GM21390 (cell line): ENCODE measurements at regions not wholly inside any gene's neighbourhood (a gene's known extent, or its start where the extent isn't known, plus 50 kb on each side); places are given as distances from the start of the nearest gene placed in this dataset.

Source experiments
- ATAC-seq: cut with Tn5 transposase; IDR thresholded peaks from one replicate; pipeline ENCODE4 v1.9.1; 2021; ENCODE audit not compliant: unreplicated experiment

DNA sequence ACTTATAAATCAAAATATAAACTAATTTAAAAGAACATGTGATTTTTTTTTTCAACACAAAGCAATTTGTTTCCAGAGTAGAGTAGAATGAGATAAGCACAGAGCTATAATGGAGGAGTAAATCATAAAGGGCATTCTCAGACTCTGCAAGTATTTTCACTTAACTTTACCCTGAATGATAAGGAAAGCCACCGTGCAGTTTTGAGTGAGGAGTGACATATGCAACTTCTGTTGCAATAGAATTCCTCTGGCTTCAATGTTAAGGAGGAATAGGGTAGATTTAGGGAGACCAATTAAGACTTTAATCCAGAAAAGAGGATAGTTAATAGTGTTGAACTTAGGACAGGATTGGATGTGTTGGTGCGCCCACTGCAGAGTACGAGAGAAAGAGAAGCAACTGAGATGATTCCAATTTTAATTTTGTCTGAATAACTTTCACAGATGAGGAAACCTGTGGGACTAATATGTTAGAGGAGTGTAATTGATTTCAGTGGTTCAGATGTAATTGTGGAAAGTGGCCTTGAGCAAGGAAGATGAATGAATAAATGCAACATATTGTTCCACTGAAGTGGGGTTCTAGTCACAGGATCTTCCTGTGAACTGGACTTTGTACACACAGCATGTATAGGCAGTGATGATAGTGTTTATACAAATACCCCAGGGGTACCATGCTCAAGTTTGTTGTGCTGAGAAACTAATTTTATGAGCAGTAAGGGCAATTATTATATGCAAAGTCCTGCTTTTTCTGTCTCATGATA is 255.5 kb upstream of the ANO3 start:
- no peak for ATAC-seq

DNA sequence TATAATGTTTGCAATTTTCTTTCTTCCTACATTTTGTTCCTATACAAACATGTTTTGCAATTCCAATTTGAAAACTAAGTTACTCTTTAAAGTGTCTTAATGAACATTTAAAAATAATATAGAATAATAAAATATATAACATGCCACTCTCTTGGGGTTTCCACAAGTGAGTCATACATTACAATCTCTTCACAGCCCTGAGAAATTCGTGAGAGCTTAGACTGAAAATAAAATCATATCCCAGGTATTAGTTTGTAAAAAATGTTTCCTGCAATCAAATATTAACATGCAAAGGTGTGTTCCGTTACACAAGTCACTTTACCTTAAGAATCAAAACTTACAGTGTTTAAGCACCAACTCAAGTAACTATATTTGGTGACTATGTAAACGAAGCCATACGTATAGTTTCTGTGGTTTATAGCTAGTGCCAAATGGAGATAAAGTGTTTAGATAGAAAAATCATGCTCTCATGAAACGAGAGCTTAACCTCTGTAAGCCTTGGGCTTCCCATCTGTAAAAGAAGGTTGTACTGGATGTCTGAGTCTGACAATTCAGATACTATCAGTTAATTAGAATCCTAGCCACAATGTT is 253.6 kb upstream of the ANO3 start:
- peak; percentile 86 for ATAC-seq

DNA sequence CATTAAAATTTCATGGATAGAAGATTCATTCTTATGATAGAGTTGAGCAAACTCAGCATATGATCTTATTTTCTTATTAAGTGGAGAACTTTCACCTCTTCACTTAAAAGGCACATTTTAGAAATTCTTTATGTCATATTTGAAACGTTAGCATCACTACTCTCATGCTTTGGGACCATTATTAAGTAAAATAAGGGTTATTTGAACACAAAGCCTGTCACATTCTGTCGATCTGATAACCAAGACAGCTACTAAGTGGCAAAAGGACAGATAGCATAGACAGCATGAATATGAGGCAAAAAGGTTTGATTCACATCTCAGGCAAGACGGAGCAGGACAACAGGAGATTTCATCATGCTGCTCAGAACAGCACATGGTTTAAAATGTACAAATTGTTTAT is 247.6 kb upstream of the ANO3 start:
- no peak for ATAC-seq

DNA sequence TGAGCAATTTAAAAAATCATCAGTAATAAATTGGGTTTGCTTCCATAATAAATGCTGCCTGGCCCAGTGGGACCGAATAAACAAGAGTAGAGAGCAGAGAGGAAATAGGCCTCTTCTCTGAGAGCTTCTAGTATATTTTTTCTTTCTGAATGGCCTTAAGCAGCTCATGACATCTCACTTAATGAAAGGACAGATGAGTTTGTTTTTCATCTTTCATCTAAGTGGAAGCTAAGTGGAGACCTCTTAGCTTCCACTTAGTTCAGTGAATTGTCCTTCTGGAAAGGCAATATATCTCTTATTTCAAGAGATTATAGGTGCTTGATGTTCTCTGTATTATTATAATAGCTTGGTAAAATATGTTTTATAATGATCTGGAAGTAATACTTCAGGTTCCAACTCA is 245.9 kb upstream of the ANO3 start:
- no peak for ATAC-seq

DNA sequence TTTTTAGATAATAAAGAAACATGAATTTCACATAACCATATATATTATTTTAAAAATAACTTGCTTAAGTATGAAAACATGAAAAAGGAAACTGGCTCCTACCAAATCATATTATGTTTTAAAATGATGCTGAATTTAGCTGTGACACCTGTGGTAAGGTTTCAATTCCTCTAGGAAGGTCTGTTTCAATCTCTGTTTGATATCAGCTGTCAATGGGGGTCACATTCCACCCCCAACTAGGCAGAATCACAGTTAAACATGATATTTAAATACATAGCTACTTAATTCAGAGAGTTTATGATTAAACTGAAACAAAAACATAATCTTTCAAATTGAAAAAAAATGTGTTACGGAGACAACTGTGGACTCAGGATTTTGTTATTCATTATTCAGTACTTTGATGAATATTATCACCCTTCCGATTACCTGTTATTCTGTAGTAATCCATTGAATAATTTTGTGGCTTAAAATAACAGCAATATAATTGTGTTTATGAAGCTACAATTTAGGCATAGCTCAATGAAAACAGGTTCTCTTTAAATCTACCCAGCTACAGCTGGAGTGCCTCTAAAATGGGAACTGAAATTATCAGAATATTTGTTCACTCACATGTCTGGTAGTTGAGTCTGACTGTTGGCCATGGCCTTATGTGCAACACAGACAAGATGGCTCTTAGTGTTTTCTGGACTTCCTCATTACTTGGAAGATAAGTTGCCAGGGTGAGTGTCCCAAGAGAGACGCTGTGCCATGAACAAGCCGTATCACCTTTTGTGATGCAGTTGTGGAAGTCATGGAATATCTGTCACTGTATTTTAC is 244.6 kb upstream of the ANO3 start:
- peak; percentile 94 for ATAC-seq

DNA sequence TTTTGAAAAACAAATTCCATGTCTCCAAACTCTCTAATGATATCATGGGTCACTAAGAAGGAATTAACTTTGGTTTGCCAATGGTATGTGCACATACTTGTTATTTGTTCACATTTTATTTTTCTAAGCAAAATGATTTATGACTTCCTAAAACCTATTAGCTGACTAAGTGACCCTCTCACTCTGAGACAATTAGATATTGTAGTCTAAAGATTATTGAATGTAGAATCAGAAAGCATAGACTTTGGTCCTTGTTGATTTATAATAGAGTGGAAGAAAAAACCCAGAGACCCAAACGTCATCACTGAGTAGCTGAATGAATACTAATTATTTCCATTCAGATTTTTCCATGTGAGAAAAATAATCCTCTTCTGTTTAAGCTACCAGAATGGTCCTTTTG is 243.5 kb upstream of the ANO3 start:
- no peak for ATAC-seq

DNA sequence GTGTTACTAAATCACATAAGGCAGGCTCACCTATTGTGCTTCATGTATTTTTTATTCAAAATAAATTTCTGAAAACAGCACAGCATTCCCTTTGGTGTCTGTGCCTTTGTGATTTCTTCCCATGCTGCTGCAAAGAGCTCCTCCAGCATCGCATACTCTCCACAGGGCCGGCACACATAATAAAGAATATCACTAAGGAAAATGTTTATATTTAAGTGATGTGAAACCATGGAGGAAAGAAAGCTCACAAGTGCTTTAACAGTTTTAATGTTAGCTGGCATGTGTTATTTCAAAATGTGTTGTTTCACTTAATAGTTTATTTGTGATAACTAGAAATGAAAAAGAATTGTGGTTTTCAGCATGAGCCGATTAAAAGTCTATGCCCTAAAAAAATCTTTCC is 241.3 kb upstream of the ANO3 start:
- ATAC-seq = no peak

DNA sequence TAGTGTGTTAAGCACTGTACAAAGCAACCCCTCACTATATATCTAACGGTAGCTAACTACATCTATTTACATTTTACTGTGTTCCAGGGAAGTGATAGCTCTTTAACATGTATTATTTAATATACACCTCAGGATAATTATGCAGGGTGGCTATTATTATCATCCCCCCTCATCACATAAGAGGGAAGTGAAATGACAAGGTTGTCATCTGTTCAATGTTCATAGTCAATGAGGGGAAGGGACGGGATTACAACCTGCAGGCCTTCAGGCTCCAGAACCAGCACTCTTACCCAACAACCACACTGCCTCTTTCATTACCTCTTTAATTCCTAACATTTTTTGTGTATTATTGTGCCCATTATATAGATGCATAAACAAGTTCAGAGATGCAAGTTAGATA is 238.7 kb upstream of the ANO3 start:
- no peak for ATAC-seq

DNA sequence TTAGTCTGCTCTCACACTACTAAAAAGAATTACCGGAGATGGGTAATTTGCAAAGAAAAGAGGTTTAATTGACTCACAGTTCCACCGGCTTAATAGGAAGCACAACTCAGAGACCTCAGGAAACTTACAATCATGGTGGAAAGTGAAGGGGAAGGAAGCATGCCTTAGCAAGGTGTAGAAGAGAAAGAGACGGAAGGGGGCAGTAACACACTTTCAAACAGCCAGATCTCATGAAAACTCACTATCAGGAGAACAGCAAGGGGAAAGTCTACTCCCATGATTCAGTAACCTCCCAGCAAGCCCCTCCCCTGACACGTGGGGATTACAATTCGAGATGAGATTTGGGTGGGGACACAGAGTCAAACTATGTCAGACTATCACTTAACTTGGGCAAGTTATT is 236.6 kb upstream of the ANO3 start:
- ATAC-seq = no peak

DNA sequence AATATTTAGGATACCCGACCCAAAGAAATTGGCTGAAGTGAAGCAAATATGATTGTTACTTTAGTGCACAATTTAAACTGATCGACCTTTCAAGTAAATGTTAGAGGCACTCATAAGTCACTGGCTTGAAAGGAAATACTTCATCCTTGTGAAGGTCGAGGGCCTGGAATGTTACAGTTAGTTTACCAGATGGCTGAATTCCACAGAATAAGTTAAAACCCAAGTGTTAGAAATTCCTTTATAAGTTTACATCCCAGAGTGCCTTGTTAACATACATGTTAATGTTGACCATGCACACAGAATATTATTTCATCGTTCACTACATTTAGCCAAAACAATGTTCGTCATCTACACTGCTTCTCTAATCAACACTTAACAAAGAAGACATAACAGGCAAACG is 235.5 kb upstream of the ANO3 start:
- ATAC-seq = no peak

DNA sequence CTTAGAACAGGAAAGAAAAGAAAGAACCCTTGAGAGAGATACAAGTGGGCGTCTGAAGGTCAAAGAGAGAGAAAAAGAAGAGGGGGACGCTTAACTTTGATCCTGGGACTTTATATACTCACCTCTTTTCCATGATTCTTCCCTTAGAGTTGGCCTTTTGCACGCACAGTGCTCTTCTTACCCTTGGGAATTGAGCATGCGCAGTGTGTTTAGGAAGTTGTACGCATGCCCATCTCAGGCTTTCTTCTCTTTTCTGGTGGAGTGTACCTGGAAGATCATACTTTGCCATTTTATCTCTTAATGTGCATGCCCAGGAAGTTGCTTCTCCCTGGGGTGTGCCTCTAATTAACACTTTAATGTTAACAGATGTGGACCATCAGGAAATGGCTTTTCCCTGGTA is 229.6 kb upstream of the ANO3 start:
- ATAC-seq = no peak

DNA sequence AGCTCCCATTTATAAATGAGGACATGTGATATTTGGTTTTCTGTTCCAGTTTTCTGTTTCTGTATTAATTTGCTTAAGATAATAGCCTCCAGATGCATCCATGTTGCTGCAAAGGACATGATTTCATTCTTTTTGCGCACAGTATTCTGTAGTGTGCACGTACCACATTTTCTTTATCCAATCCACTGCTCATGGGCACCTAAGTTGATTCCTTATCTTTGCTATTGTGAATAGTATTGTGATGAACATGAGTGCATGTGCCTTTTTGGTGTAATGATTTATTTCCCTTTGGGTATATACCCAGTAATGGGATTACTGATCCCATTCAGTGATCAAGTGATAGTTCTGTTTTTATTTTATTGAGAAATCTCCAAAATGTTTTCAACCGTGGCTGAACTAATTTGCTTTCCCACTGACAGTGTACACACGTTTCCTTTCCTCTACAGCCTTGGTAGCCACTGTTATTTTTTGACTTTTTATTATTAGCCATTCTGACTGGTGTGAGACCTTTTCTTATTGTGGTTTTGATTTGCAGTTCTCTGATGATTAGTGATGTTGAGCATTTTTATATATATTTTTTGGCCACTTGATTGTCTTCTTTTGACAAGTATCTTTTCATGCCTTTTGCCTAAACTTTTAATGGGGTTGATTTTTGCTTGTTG is 226.0 kb upstream of the ANO3 start:
- ATAC-seq = no peak

DNA sequence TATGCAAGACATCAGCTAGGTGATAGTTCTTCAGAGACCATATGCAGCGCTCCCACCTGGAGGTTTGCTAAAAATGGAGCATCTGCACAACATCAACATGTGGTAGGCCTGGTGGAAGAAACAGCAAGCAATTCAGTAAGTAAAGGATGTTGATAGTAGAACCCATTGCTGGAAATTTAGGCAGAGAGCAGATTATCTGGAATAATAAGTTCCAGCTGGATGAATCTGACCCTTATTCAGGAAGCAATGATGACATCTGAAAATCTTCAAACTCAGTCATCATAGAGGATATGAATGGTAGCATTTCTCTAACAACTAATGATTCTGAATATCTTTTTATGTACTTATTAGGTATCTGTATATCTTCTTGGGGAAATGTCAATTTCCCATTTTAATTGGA is 225.2 kb upstream of the ANO3 start:
- no peak for ATAC-seq

DNA sequence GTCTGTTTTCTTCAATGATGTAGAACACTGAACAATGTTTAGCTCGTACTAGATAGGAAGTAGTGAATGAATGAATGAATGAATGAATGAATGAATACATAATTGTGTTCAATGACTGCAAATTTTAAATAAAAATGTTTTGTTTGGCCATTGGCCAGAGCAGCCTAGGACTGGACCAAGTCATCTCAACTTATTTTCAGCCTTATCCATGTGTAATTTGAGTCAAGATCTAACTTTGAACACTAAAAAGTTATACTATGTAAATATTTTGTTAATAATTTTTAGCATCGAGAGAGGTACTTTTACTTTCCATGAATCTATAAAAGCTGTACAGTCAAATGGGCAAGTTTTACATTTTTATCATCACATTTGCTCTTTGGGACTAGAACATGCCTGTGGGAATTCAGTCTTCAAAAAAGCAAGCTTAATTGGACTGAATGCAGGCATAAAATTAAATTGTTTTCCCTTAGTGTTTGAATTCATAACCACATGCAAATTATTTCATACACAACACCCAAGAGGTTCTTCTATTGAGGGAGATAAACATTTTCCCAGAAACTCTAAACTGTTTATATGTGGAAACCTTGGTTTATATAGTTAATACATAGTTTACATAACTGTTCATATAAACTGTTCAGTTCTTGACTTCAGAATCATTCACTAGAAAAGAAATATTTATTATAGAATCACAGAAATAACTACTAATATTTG is 222.1 kb upstream of the ANO3 start:
- ATAC-seq = no peak

DNA sequence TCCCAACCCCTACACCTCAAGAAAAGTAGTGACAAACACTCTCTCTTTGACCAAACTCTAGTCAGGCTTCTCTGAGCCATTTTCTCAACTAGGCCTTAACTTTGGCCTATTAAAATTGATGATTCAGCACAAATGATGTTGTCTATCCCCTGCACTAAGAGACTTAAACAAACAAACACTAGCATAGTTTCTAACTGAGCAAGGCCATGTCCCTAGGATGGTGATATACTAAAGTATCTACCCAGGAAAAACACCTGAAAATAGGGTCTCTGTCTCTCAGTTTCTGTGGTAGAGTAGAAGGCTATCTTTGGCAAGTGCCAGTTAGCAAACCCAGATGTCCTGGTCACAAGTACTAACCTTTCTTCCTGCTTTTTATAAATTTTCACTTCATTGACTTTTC is 219.7 kb upstream of the ANO3 start:
- peak; percentile 66 for ATAC-seq

DNA sequence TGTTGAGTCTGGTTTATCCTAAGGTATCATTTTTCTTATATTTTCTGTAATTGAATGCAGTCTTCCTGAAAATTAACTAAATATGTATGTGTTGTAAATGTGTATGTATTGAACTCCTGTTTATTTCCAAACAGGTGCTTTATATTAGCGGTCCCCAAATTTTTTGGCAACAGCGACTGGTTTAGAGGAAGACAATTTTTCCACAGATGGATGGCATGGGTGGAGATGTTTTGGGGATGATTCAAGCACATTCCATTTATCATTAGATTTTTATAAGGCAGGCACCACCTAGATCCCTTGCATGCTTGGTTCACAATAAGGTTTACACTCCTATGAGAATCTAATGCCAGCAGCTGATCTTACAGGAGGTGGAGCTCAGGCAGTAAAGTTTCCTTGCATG is 210.5 kb upstream of the ANO3 start:
- no peak for ATAC-seq

DNA sequence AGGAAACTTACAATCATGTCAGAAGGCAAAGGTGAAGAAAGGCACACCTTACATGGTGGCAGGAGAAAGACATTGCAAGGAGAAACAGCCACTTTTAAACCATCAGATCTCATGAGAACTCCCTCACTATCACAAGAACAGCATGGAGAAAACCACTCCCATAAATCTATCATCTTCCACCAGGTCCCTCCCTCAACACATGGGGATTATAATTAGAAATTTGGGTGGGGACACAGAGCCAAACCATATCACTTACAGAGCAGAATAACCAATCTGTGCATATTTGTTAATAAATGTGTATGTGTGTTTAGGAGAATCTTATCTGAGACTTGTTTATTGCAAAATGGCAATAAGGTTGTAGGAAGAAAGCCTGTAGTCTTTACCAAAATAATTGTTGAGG is 205.2 kb upstream of the ANO3 start:
- no peak for ATAC-seq

DNA sequence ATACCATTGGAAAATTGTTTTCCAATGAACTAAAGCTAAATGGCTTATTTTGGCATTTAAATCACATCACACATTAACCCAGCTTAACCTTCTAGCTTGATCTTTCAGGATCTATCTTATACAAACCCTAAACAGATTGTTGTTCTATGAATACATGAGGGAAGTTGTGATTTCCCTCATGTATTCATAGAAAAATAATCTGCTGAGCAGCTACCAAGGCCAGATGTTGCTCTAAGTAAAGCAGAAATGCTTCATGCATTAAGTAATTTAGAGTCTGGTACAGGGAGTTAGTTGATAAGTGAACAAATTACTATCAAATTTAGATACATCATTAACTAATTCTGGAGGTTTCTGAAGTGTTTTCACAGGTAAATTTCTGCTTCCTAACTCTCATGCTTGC is 204.6 kb upstream of the ANO3 start:
- no peak for ATAC-seq

DNA sequence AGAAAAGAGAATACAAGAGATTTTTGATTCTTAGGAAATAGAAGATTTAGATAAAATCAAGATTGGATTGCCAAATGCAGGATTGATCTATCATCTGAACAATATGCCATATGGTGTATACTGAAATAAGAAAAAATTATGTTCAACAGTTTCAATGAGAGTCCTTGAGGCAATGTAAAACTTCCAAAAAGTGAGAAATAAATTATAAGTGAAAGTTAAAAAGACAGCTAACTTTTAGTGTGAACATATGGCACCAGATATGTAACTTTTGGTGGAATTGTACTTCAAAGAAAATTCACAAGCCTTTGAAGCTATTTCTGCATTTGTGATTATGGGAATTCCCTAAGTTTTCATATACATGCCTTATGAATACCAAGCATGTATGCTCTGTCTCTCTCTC is 200.5 kb upstream of the ANO3 start:
- ATAC-seq = no peak

DNA sequence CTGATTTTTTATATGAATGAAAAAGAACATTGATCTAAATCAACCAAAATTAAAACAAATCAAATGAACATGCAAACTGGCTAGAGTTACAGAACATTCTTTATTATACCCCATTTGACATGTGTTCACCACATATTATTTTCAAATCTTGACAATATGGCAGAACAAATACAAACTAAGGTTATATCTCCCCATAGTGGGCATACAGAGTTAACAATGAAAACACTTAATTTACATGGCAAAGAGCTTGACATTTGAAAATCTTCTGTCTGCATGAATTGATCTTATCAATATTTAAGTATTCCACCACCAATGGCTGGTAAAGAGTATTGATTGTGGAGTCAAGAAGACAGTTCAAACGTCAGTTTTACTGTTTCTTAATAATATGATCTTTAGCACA is 197.9 kb upstream of the ANO3 start:
- ATAC-seq = no peak
